GM21528 (cell line): ENCODE measurements at regions not wholly inside any gene's neighbourhood (a gene's known extent, or its start where the extent isn't known, plus 50 kb on each side); places are given as distances from the start of the nearest gene placed in this dataset.

Source experiments
- ATAC-seq: cut with Tn5 transposase; IDR thresholded peaks from one replicate; pipeline ENCODE4 v1.9.1; 2021; ENCODE audit warnings: mild to moderate bottlenecking, moderate library complexity; ENCODE audit not compliant: unreplicated experiment, low FRiP score

DNA sequence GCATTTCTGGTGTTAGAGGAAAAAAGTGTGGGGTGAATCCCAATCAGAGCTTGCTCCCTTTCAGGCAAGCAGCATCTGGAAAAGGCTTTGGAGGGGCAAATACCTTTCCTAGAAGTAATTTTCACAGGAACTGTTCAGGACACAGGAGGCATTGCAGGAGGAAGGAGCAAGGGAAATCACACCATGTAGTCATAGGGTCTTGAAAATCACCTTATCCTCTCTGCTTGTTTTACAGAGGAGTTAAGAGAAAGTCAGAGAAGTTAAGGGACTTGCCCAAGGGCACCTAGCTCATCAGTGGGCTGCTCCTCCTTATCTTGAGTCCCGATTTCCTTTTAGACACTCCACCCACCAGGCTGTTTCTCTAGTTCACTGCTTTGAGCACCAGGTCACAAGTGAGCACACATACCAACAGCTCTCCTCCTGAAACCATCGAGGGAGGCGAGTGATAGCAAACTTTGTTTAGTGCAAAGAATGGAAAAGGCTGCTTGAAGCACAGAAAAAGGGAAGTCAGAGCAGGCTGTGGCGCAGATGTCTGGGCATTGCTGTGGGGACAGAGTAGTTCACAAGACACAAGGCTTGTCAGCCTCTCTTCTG lies 89.2 kb upstream of the CXCR4 start:
- peak; percentile 56 for ATAC-seq

- peak; percentile 94 for ATAC-seq
Observed at GRCh38 chr2:136206613-136207012, 88.7 kb upstream of the CXCR4 start.

- ATAC-seq = no peak
Observed at GRCh38 chr2:136205615-136206014, 87.7 kb upstream of the CXCR4 start.

DNA sequence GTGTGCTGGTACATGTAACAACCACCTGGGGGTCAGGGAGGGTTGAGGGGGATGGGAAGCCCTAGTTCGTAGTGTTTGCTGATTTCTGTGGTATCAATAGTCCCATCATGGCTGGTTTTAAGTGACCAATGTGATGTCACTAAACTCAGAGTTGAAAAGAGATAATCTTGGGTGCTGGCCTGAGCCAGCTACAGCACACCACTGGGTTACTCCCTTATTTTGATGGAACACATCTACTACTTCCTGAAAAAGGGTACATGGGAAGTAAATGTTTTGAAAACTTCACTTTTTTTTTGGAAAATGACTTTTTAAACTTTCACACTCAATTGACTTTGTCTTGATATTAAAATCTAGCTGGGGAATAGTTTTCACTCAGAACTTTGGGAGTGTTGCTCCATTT lies 87.0 kb upstream of the CXCR4 start:
- ATAC-seq = no peak

- ATAC-seq = no peak
Observed at GRCh38 chr2:136195226-136195625, 77.3 kb upstream of the CXCR4 start.

GRCh38 chr2:136191041-136191440 lies 73.1 kb upstream of the CXCR4 start:
- ATAC-seq = no peak

DNA sequence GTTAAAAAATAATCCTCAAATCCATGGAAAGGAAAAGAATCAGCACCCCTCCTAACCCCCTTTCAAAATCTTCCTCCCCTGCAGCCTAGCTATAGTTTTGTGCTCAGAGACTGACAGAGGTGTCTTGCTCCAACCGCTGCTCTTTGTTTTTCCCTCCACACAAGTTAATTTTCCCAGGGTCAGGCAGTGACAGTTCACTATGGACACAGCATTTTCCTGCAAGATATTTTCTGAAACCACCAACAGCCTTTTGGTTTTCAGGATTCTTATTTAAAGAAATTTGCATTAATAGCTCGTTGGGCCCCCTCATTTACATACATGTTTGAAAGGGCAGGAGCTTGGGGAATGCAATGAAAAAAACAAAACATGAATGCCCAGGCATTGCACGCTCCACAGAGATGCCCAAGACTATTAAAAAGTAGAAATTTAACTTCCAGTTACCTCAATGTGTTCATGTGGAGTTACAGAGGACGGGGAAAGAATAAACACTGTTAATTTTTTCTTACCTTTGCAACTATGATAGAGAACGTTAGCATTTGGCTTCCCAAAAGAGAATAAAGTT lies 71.4 kb upstream of the CXCR4 start:
- no peak for ATAC-seq

DNA sequence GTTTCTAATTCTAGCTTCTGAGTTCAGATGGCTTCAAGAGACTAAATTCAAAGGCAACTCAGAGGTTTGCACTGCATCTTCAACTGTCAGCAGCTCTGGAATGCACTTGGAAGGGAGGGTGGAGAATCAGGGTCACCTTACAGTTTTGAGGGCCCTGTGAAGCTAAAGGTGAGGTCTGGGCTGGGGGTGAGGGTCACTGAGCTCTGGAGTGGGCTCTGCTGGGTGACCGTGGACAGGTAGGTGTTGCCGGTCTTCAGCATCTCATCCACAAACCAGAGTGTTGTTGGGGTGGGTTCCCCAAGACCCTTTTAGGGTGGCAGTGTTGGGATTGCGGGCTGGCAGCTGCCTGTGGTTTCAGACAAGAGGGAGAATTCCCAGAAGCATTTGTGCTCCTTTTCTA lies 70.1 kb upstream of the CXCR4 start:
- no peak for ATAC-seq

GRCh38 chr2:136185981-136186776 lies 68.2 kb upstream of the CXCR4 start:
- ATAC-seq = no peak

GRCh38 chr2:136183097-136183496 lies 65.1 kb upstream of the CXCR4 start:
- ATAC-seq = no peak

DNA sequence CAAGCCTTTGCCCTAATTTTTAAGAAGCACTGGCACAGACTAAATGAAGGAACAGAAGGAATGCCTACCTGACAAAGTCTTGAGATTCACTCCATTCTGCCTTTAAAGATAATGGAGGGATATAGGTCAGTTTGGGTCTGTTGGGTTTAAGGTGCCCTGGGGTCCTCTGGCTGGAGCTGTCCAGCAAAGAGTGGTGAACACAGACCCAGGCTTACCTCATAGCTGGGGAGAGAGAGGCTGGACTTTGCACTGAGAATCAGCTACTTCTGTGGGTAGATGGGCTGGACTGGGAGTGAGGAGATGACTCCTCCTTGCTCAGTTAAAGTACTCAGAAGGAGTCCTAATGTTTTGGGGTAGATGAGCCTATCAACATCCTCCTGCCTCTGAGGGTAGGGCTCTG lies 64.4 kb upstream of the CXCR4 start:
- no peak for ATAC-seq

DNA sequence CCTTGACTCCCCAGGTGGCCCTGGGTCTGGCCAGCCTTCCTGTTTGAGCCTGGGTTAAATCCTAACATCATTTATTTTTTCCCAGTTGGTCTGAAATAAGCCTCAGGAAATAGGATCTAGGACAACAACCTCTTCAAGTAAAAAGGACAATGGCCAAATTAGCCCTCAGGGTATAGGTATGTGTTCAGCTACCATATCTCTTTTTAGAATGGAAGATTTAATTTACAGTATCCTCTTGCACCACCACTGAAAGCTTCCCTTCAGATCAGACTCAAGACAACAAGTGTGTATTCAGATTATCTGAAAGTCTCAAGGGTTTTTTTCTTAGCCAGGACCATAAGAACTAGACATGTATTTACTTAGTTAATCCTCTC lies 61.6 kb upstream of the CXCR4 start:
- no peak for ATAC-seq

- ATAC-seq = no peak
Observed at GRCh38 chr2:136178941-136179601, 61.1 kb upstream of the CXCR4 start.

DNA sequence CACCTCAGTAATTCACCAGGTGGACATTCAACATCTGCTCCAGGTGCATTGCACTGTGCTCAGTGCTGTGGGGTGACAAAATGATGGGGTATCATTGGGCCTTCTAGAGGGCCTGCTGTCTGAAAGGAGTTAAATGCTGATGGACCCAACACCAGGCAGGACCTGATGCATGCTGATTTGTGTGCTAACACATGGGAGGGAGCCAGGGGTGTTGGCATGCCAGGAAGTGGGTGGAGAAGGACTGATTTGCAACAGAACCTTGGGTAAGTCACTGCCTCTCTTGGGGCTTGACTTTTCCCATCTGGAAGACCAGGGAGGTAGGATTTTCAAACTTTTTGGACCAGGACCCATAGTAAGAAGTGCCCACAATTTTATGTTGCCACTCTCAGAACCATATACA lies 57.9 kb upstream of the CXCR4 start:
- ATAC-seq = no peak

GRCh38 chr2:136175466-136175865 lies 57.5 kb upstream of the CXCR4 start:
- ATAC-seq = no peak

DNA sequence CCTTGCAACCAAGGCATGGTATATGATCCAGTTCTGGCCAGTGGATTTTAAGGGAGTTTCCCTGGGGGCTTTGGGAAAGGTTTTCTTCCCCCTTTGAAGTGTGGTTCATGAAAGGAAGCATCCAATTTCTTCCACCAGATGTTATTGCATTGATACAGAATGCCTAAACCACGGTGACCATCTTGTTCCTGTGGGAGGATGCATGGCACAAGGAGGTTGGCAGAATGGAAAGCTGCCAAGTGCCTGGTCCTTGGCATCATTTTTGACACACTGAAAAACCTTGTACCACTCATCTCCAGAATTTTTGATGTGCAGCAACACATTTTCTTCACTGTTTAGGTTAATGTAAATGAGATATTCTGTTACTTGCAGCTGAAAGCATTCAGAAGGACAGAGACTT lies 55.2 kb upstream of the CXCR4 start:
- no peak for ATAC-seq

DNA sequence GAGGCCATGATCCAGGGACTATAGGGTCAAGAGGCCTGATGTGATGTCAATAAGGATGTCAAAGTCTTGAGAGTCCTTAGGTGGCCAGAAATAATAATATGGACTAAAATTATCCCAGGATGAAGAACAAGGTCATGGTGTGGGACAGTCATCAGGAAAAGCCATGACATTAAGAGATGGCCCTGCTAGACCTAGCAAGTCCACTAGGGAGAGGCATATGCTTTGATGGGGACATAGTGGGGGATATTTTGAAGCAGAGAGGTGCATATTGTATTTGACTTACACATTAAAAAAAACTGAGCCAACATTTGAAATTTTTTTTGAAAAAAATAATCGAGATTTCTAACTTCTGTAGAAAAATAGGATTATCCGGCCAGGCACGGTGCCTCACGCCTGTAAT lies 53.3 kb upstream of the CXCR4 start:
- ATAC-seq = no peak

DNA sequence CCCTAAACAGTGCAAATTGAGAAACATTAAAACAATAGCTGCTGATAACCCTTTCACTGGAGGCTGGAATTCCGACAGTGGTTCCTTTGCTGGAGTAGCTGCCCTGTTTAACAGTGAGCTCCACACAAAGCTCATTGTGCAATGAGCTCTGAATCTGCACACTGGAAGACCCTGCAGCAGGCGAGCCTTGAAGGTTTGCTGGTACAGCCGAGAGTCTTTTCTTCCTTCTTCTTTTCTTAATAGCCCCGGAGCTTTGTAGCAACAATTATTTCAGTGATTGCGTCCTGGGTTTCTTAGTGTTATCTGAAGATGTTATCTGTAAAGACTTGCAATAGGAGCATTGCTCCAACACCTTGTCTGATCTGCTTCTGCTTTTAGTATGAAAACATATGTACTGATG lies 50.8 kb upstream of the CXCR4 start:
- ATAC-seq = no peak

- no peak for ATAC-seq
Observed at GRCh38 chr2:136167721-136168475, 49.9 kb upstream of the CXCR4 start.
